Kidney epithelial cell (primary cell): ENCODE measurements at regions not wholly inside any gene's neighbourhood (a gene's known extent, or its start where the extent isn't known, plus 50 kb on each side); places are given as distances from the start of the nearest gene placed in this dataset.

Experiments
- DNase-seq: peaks from one replicate; pipeline ENCODE4 v3.0.0-alpha.2; 2010; ENCODE audit warnings: low read depth
- H3K27me3 ChIP-seq: 2 replicates; pipeline ENCODE4 v1.6.0; 2011; ENCODE audit warnings: low read length; ENCODE audit not compliant: control insufficient read depth, insufficient read depth
- H3K36me3 ChIP-seq: 2 replicates; pipeline ENCODE4 v1.5.1; 2011; ENCODE audit warnings: low read length; ENCODE audit not compliant: control insufficient read depth, insufficient read depth
- H3K4me3 ChIP-seq: 2 replicates; pipeline ENCODE4 v1.5.1; 2011; ENCODE audit warnings: low read depth, mild to moderate bottlenecking, control low read depth, low read length
- TF ChIP-seq, protein P1 (sequence below): IDR thresholded peaks from 2 replicates; pipeline ENCODE4 v1.5.1; 2011; ENCODE audit warnings: mild to moderate bottlenecking, moderate library complexity, low read length, control low read depth, inconsistent platforms; ENCODE audit not compliant: insufficient read depth, poor library complexity, severe bottlenecking

- Histone ChIP-seq H3K36me3 (no peaks in the 10 kb centered on the region), H3K4me3 (no peak overlapping the region), H3K27me3 (no peaks in the 10 kb centered on the region)
- no peak for DNase-seq
- TF ChIP-seq, protein P1, sequence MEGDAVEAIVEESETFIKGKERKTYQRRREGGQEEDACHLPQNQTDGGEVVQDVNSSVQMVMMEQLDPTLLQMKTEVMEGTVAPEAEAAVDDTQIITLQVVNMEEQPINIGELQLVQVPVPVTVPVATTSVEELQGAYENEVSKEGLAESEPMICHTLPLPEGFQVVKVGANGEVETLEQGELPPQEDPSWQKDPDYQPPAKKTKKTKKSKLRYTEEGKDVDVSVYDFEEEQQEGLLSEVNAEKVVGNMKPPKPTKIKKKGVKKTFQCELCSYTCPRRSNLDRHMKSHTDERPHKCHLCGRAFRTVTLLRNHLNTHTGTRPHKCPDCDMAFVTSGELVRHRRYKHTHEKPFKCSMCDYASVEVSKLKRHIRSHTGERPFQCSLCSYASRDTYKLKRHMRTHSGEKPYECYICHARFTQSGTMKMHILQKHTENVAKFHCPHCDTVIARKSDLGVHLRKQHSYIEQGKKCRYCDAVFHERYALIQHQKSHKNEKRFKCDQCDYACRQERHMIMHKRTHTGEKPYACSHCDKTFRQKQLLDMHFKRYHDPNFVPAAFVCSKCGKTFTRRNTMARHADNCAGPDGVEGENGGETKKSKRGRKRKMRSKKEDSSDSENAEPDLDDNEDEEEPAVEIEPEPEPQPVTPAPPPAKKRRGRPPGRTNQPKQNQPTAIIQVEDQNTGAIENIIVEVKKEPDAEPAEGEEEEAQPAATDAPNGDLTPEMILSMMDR, result no peak
Observed at GRCh38 chr11:122310766-122311165, 194.8 kb upstream of the BLID start.

- no peaks in the 10 kb centered on the region for H3K27me3 ChIP-seq
- DNase-seq, result no peak
- H3K4me3 ChIP-seq, result no peak overlapping the region
- TF ChIP-seq, protein P1, result no peak
- no peaks in the 10 kb centered on the region for H3K36me3 ChIP-seq
Observed at GRCh38 chr11:122309262-122309925, 193.4 kb upstream of the BLID start.

DNA sequence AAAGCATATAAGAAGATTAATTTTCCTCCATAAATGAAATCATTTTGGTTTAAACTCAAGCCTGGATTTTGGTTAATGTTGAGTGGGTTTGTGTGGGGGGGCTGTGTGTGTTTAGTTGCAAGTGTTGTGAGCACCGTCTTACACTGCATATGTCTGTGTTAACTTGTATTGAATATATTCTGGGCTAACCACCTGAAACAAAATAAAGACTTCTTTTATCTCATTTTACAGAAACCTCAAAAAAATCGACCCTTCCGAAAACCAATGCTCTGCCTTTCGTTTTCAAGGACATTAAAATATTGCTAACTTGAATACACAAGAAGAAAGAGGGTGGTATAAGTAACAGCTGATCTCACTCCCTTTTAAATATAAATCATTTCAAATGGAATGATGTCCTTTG is 192.2 kb upstream of the BLID start:
- Histone ChIP-seq H3K36me3 (no peaks in the 10 kb centered on the region), H3K27me3 (no peaks in the 10 kb centered on the region), H3K4me3 (no peak overlapping the region)
- DNase-seq, result no peak
- TF ChIP-seq, protein P1, result no peak

DNA sequence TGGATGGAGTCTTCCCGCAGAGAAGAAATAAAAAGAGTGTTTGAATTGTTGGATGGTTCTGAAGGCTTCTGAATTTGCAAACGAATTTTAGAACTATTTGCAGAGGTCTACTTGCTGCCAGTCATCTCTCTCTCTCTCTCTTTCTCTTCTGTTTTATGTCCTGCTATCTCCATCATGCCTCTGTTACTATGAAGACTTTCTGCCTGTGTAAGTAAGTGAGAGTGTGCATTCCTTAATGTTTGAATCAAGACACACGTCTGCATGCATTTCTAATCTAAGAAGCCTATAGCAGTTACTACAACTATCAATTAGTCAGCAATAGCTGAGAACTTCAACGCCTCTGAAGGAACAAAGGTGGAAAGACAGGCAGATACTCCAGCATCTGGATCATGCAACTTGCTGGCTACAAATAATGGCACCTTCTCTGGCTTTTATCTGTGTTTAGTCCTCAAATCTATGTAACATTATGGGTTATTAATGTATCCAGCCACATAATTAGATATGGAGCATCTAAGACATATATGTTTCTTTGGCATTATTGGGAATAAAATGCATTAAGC is 191.5 kb upstream of the BLID start:
- TF ChIP-seq, protein P1, result no peak
- Histone ChIP-seq H3K27me3 (no peaks in the 10 kb centered on the region), H3K4me3 (no peak overlapping the region), H3K36me3 (no peaks in the 10 kb centered on the region)
- no peak for DNase-seq

- H3K27me3 ChIP-seq, result no peaks in the 10 kb centered on the region
- no peaks in the 10 kb centered on the region for H3K36me3 ChIP-seq
- no peak overlapping the region for H3K4me3 ChIP-seq
- no peak for DNase-seq
- TF ChIP-seq, protein P1, result no peak
Observed at GRCh38 chr11:122306831-122307391, 190.9 kb upstream of the BLID start.
